Neuronal stem cell (in vitro differentiated cells): ENCODE measurements at regions not wholly inside any gene's neighbourhood (a gene's known extent, or its start where the extent isn't known, plus 50 kb on each side); places are given as distances from the start of the nearest gene placed in this dataset.

Experiments used
- DNase-seq: peaks from one replicate; pipeline ENCODE4 v3.0.0-alpha.2; 2013; ENCODE audit warnings: low spot score
- H2AFZ ChIP-seq: one replicate; pipeline ENCODE4 v1.6.1; 2013; ENCODE audit warnings: mild to moderate bottlenecking, low read length, inconsistent platforms
- H2AK5ac ChIP-seq: 2 replicates; pipeline ENCODE4 v1.6.1; 2013; ENCODE audit warnings: low read depth, mild to moderate bottlenecking, inconsistent platforms, low read length, moderate library complexity, mixed read lengths
- H2BK120ac ChIP-seq: 2 replicates; pipeline ENCODE4 v1.6.1; 2013; ENCODE audit warnings: low read depth, mild to moderate bottlenecking, inconsistent platforms, low read length, moderate library complexity, mixed read lengths
- H2BK12ac ChIP-seq: one replicate; pipeline ENCODE4 v1.6.1; 2013; ENCODE audit warnings: low read length, inconsistent platforms
- H2BK15ac ChIP-seq: 2 replicates; pipeline ENCODE4 v1.6.1; 2013; ENCODE audit warnings: mild to moderate bottlenecking, low read length, inconsistent platforms, mixed read lengths
- H2BK5ac ChIP-seq: one replicate; pipeline ENCODE4 v1.6.1; 2013; ENCODE audit warnings: inconsistent platforms, mild to moderate bottlenecking, low read length, moderate library complexity
- H3K14ac ChIP-seq: one replicate; pipeline ENCODE4 v1.6.1; 2013; ENCODE audit warnings: low read length, inconsistent platforms
- H3K18ac ChIP-seq: 2 replicates; pipeline ENCODE4 v1.6.1; 2013; ENCODE audit warnings: low read length, inconsistent platforms
- H3K23ac ChIP-seq: 2 replicates; pipeline ENCODE4 v1.6.1; 2013; ENCODE audit warnings: low read depth, mild to moderate bottlenecking, mixed read lengths, low read length, inconsistent platforms; ENCODE audit not compliant: poor library complexity
- H3K27ac ChIP-seq: replicated peaks from 3 replicates; pipeline ENCODE4 v1.5.1; 2013; ENCODE audit warnings: low read length, inconsistent platforms
- H3K27me3 ChIP-seq, 3 experiments: 2 replicates each; pipeline ENCODE4 v1.6.1; 2013; ENCODE audit warnings: low read length in 3 of 3, mild to moderate bottlenecking in 2 of 3, inconsistent platforms in 1 of 3, low read depth in 1 of 3, mixed read lengths in 1 of 3, moderate library complexity in 1 of 3; ENCODE audit not compliant: control insufficient read depth in 3 of 3, insufficient read depth in 3 of 3
- H3K36me3 ChIP-seq, 2 donors: replicated peaks in 1 of 2; 2 replicates each; pipeline ENCODE4 v1.6.1; 2013; ENCODE audit warnings: low read length in 2 of 2; ENCODE audit not compliant: control insufficient read depth in 2 of 2, insufficient read depth in 2 of 2
- H3K4ac ChIP-seq: 2 replicates; pipeline ENCODE4 v1.6.1; 2013; ENCODE audit warnings: inconsistent platforms, mild to moderate bottlenecking, low read length, moderate library complexity
- H3K4me1 ChIP-seq, 2 donors: 1 replicate in 1 of 2; 2 replicates in 1 of 2; pipeline ENCODE4 v1.6.1; 2013; ENCODE audit warnings: low read length in 2 of 2, low read depth in 1 of 2; ENCODE audit not compliant: control insufficient read depth in 2 of 2, insufficient read depth in 1 of 2
- H3K4me2 ChIP-seq: one replicate; pipeline ENCODE4 v1.6.1; 2013; ENCODE audit warnings: mild to moderate bottlenecking, low read length, inconsistent platforms; ENCODE audit not compliant: insufficient read depth, poor library complexity, severe bottlenecking
- H3K4me3 ChIP-seq, 2 donors: 2 replicates each; pipeline ENCODE4 v1.5.1; 2013; ENCODE audit warnings: low read length in 2 of 2, mild to moderate bottlenecking in 2 of 2, inconsistent platforms in 1 of 2, moderate library complexity in 1 of 2
- H3K79me1 ChIP-seq: one replicate; pipeline ENCODE4 v1.6.1; 2013; ENCODE audit warnings: low read depth, mild to moderate bottlenecking, inconsistent platforms, low read length, moderate library complexity
- H3K9ac ChIP-seq: one replicate; pipeline ENCODE4 v1.6.1; 2013; ENCODE audit warnings: mild to moderate bottlenecking, low read depth, low read length, inconsistent platforms; ENCODE audit not compliant: poor library complexity
- H3K9me3 ChIP-seq, 2 donors: replicated peaks in 1 of 2; 2 replicates each; pipeline versions ENCODE3 to v1.6.1; 2013; ENCODE audit warnings: low read length in 2 of 2, mild to moderate bottlenecking in 2 of 2, inconsistent platforms in 1 of 2, low read depth in 1 of 2, mixed read lengths in 1 of 2, moderate library complexity in 1 of 2; ENCODE audit not compliant: control insufficient read depth in 2 of 2, insufficient read depth in 1 of 2
- H4K8ac ChIP-seq: one replicate; pipeline ENCODE4 v1.6.1; 2013; ENCODE audit warnings: low read depth, mild to moderate bottlenecking, inconsistent platforms, low read length, moderate library complexity
- H4K91ac ChIP-seq: one replicate; pipeline ENCODE4 v1.6.1; 2013; ENCODE audit warnings: low read length, low read depth, mild to moderate bottlenecking, inconsistent platforms; ENCODE audit not compliant: poor library complexity
- WGBS, 2 donors: extraction: QIAGEN DNeasy Blood & Tissue Kit; methylation state at CpG; one replicate each; pipeline ENCODE4 v1.1.7; 2013; ENCODE audit warnings: missing lambda C conversion rate in 2 of 2, mixed read lengths in 1 of 2; ENCODE audit not compliant: insufficient read length in 2 of 2, insufficient replicate concordance in 1 of 2; ENCODE audit errors: extremely low coverage in 2 of 2; 5-methylcytosine and 5-hydroxymethylcytosine counted together

- H3K14ac ChIP-seq, result no peak overlapping the region
- no peak overlapping the region for H3K23ac ChIP-seq
- no peak overlapping the region for H4K91ac ChIP-seq
- no peak overlapping the region for H3K27ac ChIP-seq
- H3K36me3 ChIP-seq, result no peaks in the 10 kb centered on the region
- H2AFZ ChIP-seq, result no peak overlapping the region
- H2BK120ac ChIP-seq, result no peak overlapping the region
- H2AK5ac ChIP-seq, result no peak overlapping the region
- peaks cover 0 to 11% (median 0%) of the 10 kb centered on the region in 3 experiments for H3K27me3 ChIP-seq
- H2BK15ac ChIP-seq, result no peak overlapping the region
- no peak overlapping the region for H3K9ac ChIP-seq
- no peak overlapping the region for H4K8ac ChIP-seq
- H3K79me1 ChIP-seq, result no peaks in the 10 kb centered on the region
- H2BK5ac ChIP-seq, result no peak overlapping the region
- no peak overlapping the region for H3K4me2 ChIP-seq
- H3K18ac ChIP-seq, result no peak overlapping the region
- H2BK12ac ChIP-seq, result no peak overlapping the region
- no peak overlapping the region for H3K4ac ChIP-seq
- no peaks in the 10 kb centered on the region for H3K4me1 ChIP-seq
- no CpG with 5 or more reads among the region's 1 CpG for WGBS, 2 donors
- DNase-seq, result peak; percentile 18
- H3K4me3 ChIP-seq, result no peak overlapping the region
- H3K9me3 ChIP-seq, result no peaks in the 10 kb centered on the region
Observed at GRCh38 chr9:94014066-94014654, 59.0 kb upstream of the BARX1 start.

DNA sequence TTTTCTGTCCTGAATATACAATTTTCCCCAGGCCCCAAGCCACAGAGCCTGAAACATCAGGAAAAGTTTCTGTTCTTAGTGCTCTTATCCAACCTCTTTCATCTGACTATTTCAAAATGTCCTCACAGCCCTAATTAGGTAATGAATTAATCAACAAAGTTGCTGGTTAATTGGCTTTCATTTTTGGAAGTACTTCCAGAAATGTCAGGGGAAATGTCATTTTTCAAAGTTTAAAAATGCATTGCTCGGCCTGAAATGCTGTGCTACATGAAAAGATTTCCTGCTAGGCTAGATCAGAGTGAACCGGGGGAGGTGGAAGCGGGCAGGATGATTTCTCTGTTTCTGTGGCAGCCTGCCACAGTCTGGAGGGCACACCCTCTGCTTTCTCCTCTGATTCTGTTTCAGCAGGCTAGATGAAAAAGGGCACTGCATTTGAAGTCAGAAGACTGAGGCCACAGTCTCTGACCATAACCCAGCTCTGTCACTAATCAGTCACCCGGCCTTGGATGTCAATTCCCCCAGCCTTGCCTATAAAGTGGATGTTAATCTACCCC lies 55.9 kb upstream of the BARX1 start:
- Histone ChIP-seq H3K4me3 (no peak overlapping the region), H3K18ac (no peak overlapping the region), H3K14ac (no peak overlapping the region), H2BK120ac (no peak overlapping the region), H2AK5ac (no peak overlapping the region), H3K36me3 (no peaks in the 10 kb centered on the region), H4K8ac (no peak overlapping the region), H2AFZ (no peak overlapping the region), H3K23ac (no peak overlapping the region), H3K27me3 (peaks cover 0 to 15% (median 0%) of the 10 kb centered on the region in 3 experiments), H4K91ac (no peak overlapping the region), H3K4me1 (no peaks in the 10 kb centered on the region), H3K9ac (no peak overlapping the region), H3K79me1 (no peaks in the 10 kb centered on the region), H3K4ac (no peak overlapping the region), H3K4me2 (no peak overlapping the region), H3K9me3 (no peaks in the 10 kb centered on the region), H3K27ac (no peak overlapping the region), H2BK15ac (no peak overlapping the region), H2BK12ac (no peak overlapping the region), H2BK5ac (no peak overlapping the region)
- WGBS, 2 donors, result no CpG with 5 or more reads among the region's 4 CpGs
- no peak for DNase-seq

DNA sequence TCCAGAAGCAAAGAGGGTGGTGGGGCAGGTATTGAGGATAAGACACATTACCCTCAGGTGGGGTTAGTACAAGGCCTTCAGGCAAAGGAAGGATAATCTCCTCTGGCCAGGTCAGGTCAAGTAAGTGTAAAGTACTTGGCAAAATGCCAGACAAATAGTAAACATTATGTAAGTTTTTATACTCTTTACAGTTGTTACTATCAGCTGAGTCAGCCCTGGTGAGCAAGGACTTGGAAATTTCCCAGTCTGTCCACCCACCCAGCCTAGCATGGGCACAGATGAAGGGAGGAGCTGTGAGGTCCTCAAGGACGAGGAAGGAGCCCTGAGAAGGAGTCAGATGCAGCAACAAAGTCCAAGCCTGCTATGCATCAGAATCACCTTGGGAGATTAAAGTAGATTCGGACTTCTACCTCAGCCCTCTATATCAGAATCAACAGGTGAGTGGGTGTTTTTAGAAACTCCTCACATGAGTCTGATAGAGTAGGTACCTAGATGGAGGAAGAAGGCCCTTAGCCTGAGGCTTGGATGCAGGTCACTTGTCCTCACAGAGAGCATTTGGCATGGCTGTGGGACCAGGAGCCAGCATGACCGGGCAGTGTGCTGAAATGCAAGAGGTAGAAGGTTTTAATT lies 50.2 kb upstream of the BARX1 start:
- Histone ChIP-seq H3K23ac (no peak overlapping the region), H3K9ac (no peak overlapping the region), H3K9me3 (no peaks in the 10 kb centered on the region), H4K91ac (no peak overlapping the region), H2BK120ac (no peak overlapping the region), H2BK15ac (no peak overlapping the region), H3K4me3 (no peak overlapping the region), H3K4me1 (peaks cover 0 to 2% of the 10 kb centered on the region in 2 donors), H3K27me3 (peaks cover 0 to 5% (median 0%) of the 10 kb centered on the region in 3 experiments), H2BK5ac (no peak overlapping the region), H3K36me3 (no peaks in the 10 kb centered on the region), H3K79me1 (no peaks in the 10 kb centered on the region), H3K18ac (no peak overlapping the region), H2AFZ (no peak overlapping the region), H3K4me2 (no peak overlapping the region), H3K27ac (no peak overlapping the region), H2BK12ac (no peak overlapping the region), H4K8ac (no peak overlapping the region), H2AK5ac (no peak overlapping the region), H3K4ac (no peak overlapping the region), H3K14ac (no peak overlapping the region)
- no CpG with 5 or more reads among the region's 3 CpGs for WGBS, 2 donors
- DNase-seq, result no peak
